IMR-90 (cell line): ENCODE measurements at regions not wholly inside any gene's neighbourhood (a gene's known extent, or its start where the extent isn't known, plus 50 kb on each side); places are given as distances from the start of the nearest gene placed in this dataset.

Source experiments
- ATAC-seq: fragments of 200-7000 bp; cut with Tn5 transposase; 2 replicates; pipeline ENCODE4 v1.9.1; 2020; ENCODE audit warnings: low read depth, mild to moderate bottlenecking, moderate library complexity
- BruUV-seq: library from RNA; stranded (reverse); fragments of 400-500 nt; replicated peaks from 2 replicates; lab custom pipeline; 2021; lab: Mats Ljungman, UMichigan
- CTCF ChIA-PET: fragments of 300-600 bp; formaldehyde crosslinking; extraction: SDS; loops from one replicate; lab custom pipeline; 2021; ENCODE audit warnings: antibody characterized with exemption; lab: Yijun Ruan, JAX
- POLR2A ChIA-PET: fragments of 300-600 bp; sonication (Branson Sonifier 250); formaldehyde crosslinking; loops from one replicate; lab custom pipeline; 2022; ENCODE audit warnings: antibody characterized with exemption; ENCODE audit not compliant: unreplicated experiment; lab: Charles Lee
- DNase-seq: peaks from one replicate; pipeline ENCODE4 v3.0.0; 2013
- H2AFZ ChIP-seq: replicated peaks from 2 replicates; pipeline ENCODE3; 2013; ENCODE audit warnings: low read length, mild to moderate bottlenecking; ENCODE audit not compliant: poor library complexity
- H2AK5ac ChIP-seq: 2 replicates; pipeline ENCODE4 v1.6.1; 2013; ENCODE audit warnings: low read depth, low read length, inconsistent platforms
- H2AK9ac ChIP-seq: replicated peaks from 2 replicates; pipeline ENCODE3; 2013; ENCODE audit warnings: mild to moderate bottlenecking, low read depth, low read length, moderate library complexity; ENCODE audit not compliant: poor library complexity
- H2BK120ac ChIP-seq: 2 replicates; pipeline ENCODE4 v1.6.1; 2013; ENCODE audit warnings: low read depth, low read length, inconsistent platforms
- H2BK15ac ChIP-seq: 3 replicates; pipeline ENCODE4 v1.6.1; 2013; ENCODE audit warnings: low read depth, low read length, inconsistent platforms
- H2BK20ac ChIP-seq: 2 replicates; pipeline ENCODE4 v1.6.1; 2013; ENCODE audit warnings: low read depth, mild to moderate bottlenecking, inconsistent platforms, low read length, moderate library complexity
- H2BK5ac ChIP-seq: 2 replicates; pipeline ENCODE4 v1.6.1; 2013; ENCODE audit warnings: mild to moderate bottlenecking, low read depth, low read length, inconsistent platforms; ENCODE audit not compliant: poor library complexity, severe bottlenecking
- H3K14ac ChIP-seq: replicated peaks from 2 replicates; pipeline ENCODE4 v1.6.1; 2013; ENCODE audit warnings: low read depth, low read length, inconsistent platforms
- H3K18ac ChIP-seq: 2 replicates; pipeline ENCODE4 v1.6.1; 2013; ENCODE audit warnings: low read depth, low read length, control low read depth
- H3K23ac ChIP-seq: 2 replicates; pipeline ENCODE4 v1.6.1; 2013; ENCODE audit warnings: low read depth, low read length, inconsistent platforms
- H3K27ac ChIP-seq: 2 replicates; pipeline ENCODE4 v1.5.1; 2013; ENCODE audit warnings: mild to moderate bottlenecking, control low read depth, low read length; ENCODE audit not compliant: insufficient read depth
- H3K27me3 ChIP-seq: 2 replicates; pipeline ENCODE4 v1.6.1; 2013; ENCODE audit warnings: low read length; ENCODE audit not compliant: control insufficient read depth, insufficient read depth
- H3K36me3 ChIP-seq: 2 replicates; pipeline ENCODE4 v1.6.1; 2013; ENCODE audit warnings: low read length, mixed read lengths; ENCODE audit not compliant: control insufficient read depth, insufficient read depth
- H3K4ac ChIP-seq: 2 replicates; pipeline ENCODE4 v1.6.1; 2013; ENCODE audit warnings: low read depth, low read length, inconsistent platforms
- H3K4me1 ChIP-seq: 2 replicates; pipeline ENCODE4 v1.6.1; 2013; ENCODE audit warnings: low read length, mixed read lengths; ENCODE audit not compliant: control insufficient read depth, insufficient read depth
- H3K4me2 ChIP-seq: 2 replicates; pipeline ENCODE4 v1.6.1; 2013; ENCODE audit warnings: low read depth, mild to moderate bottlenecking, control low read depth, low read length, moderate library complexity
- H3K4me3 ChIP-seq: 2 replicates; pipeline ENCODE4 v1.5.1; 2013; ENCODE audit warnings: low read depth, mild to moderate bottlenecking, control low read depth, low read length, moderate library complexity; ENCODE audit not compliant: insufficient read depth
- H3K56ac ChIP-seq: 2 replicates; pipeline ENCODE4 v1.6.1; 2013; ENCODE audit warnings: low read length, inconsistent platforms; ENCODE audit not compliant: insufficient read depth; ENCODE audit errors: extremely low read depth
- H3K79me1 ChIP-seq, 2 experiments: 2 replicates each; pipeline ENCODE4 v1.6.1; 2013; ENCODE audit warnings: low read length in 2 of 2, inconsistent platforms in 1 of 2, low read depth in 1 of 2
- H3K9ac ChIP-seq: 2 replicates; pipeline ENCODE4 v1.6.1; 2013; ENCODE audit warnings: low read depth, low read length, control low read depth
- H3K9me1 ChIP-seq: 2 replicates; pipeline ENCODE4 v1.6.1; 2013; ENCODE audit warnings: low read length, inconsistent platforms; ENCODE audit not compliant: insufficient read depth
- H3K9me3 ChIP-seq: 2 replicates; pipeline ENCODE4 v1.6.1; 2013; ENCODE audit warnings: low read length; ENCODE audit not compliant: control insufficient read depth, insufficient read depth
- H4K20me1 ChIP-seq: 2 replicates; pipeline ENCODE4 v1.6.1; 2013; ENCODE audit warnings: low read length, inconsistent platforms; ENCODE audit not compliant: insufficient read depth
- H4K5ac ChIP-seq: 2 replicates; pipeline ENCODE4 v1.6.1; 2013; ENCODE audit warnings: mild to moderate bottlenecking, low read depth, low read length, control low read depth
- H4K8ac ChIP-seq, 2 experiments: 2 replicates each; pipeline ENCODE4 v1.6.1; 2013; ENCODE audit warnings: low read depth in 2 of 2, low read length in 2 of 2, control low read depth in 1 of 2, inconsistent platforms in 1 of 2
- H4K91ac ChIP-seq: 2 replicates; pipeline ENCODE4 v1.6.1; 2013; ENCODE audit warnings: low read depth, low read length, inconsistent platforms; ENCODE audit not compliant: insufficient read depth
- BHLHE40 ChIP-seq: fragments of 150-350 bp; IDR thresholded peaks from 2 replicates; pipeline ENCODE4 v1.6.1; 2016; ENCODE audit warnings: mild to moderate bottlenecking, low read depth, low read length
- CEBPB ChIP-seq: IDR thresholded peaks from 2 replicates; pipeline ENCODE4 v1.6.1; 2012; ENCODE audit warnings: low read depth, low read length, improper control_type of control experiment
- CHD1 ChIP-seq: IDR thresholded peaks from 2 replicates; pipeline ENCODE4 v1.6.1; 2012; ENCODE audit warnings: low read depth, low read length, improper control_type of control experiment
- CTCF ChIP-seq: conservative IDR thresholded peaks from 2 replicates; pipeline ENCODE4 v1.5.1; 2012; ENCODE audit warnings: mild to moderate bottlenecking, low read depth, low read length, improper control_type of control experiment
- ELK1 ChIP-seq: fragments of 150-350 bp; IDR thresholded peaks from 2 replicates; pipeline ENCODE4 v1.6.1; 2016; ENCODE audit warnings: low read depth, mild to moderate bottlenecking, low read length, moderate library complexity, borderline replicate concordance
- FOS ChIP-seq: fragments of 150-350 bp; IDR thresholded peaks from 2 replicates; pipeline ENCODE4 v1.6.1; 2016; ENCODE audit warnings: low read depth, low read length
- MAFK ChIP-seq: IDR thresholded peaks from 2 replicates; pipeline ENCODE4 v1.6.1; 2012; ENCODE audit warnings: low read depth, low read length, improper control_type of control experiment
- MAZ ChIP-seq: IDR thresholded peaks from 2 replicates; pipeline ENCODE4 v1.6.1; 2012; ENCODE audit warnings: low read depth, mild to moderate bottlenecking, low read length, improper control_type of control experiment, moderate library complexity, borderline replicate concordance
- MXI1 ChIP-seq: IDR thresholded peaks from 2 replicates; pipeline ENCODE4 v1.6.1; 2012; ENCODE audit warnings: low read depth, mild to moderate bottlenecking, low read length, moderate library complexity, borderline replicate concordance
- NFE2L2 ChIP-seq: fragments of 150-350 bp; IDR thresholded peaks from 2 replicates; pipeline ENCODE4 v1.6.1; 2016; ENCODE audit warnings: low read depth, mild to moderate bottlenecking, low read length
- POLR2A ChIP-seq: IDR thresholded peaks from 2 replicates; pipeline ENCODE4 v1.6.1; 2012; ENCODE audit warnings: mild to moderate bottlenecking, low read depth, low read length
- RAD21 ChIP-seq: IDR thresholded peaks from 2 replicates; pipeline ENCODE4 v1.6.1; 2012; ENCODE audit warnings: low read length, improper control_type of control experiment
- RCOR1 ChIP-seq: IDR thresholded peaks from 2 replicates; pipeline ENCODE4 v1.6.1; 2012; ENCODE audit warnings: mild to moderate bottlenecking, low read length, improper control_type of control experiment; ENCODE audit not compliant: insufficient replicate concordance
- RFX5 ChIP-seq: IDR thresholded peaks from 2 replicates; pipeline ENCODE4 v1.8.0; 2012; ENCODE audit warnings: low read depth, mild to moderate bottlenecking, low read length, moderate library complexity
- SMC3 ChIP-seq: fragments of 150-350 bp; IDR thresholded peaks from 2 replicates; pipeline ENCODE4 v1.6.1; 2016; ENCODE audit warnings: low read depth, mild to moderate bottlenecking, antibody characterized with exemption, low read length, moderate library complexity
- WGBS, 2 experiments: methylation state at CpG; one replicate each; pipeline versions ENCODE4 v1.1.5 to v1.1.7; 2013; ENCODE audit warnings: missing lambda C conversion rate in 2 of 2; ENCODE audit not compliant: insufficient read length in 1 of 2; ENCODE audit errors: extremely low coverage in 2 of 2; 5-methylcytosine and 5-hydroxymethylcytosine counted together
- dilution Hi-C: fragments of 300-500 bp; cut with HindIII; formaldehyde crosslinking; loops from one replicate; pipeline ENCODE4 v1.14.3; 2018; ENCODE audit warnings: low sequenced_read_pairs; ENCODE audit not compliant: unreplicated experiment
- in situ Hi-C: fragments of 300-500 bp; cut with MboI; formaldehyde crosslinking; loops from 3 replicates; pipeline ENCODE4 v1.14.3; 2019; ENCODE audit warnings: low sequenced_read_pairs, inconsistent platforms, mixed read lengths
- intact Hi-C: fragments of 100-400 bp; cut with micrococcal nuclease; formaldehyde crosslinking; loops from 2 replicates; pipeline ENCODE4 v1.10.0; 2022
- TF ChIP-seq, protein P1 (sequence below): fragments of 150-350 bp; IDR thresholded peaks from 2 replicates; pipeline ENCODE4 v1.6.1; 2017; ENCODE audit warnings: mild to moderate bottlenecking, antibody characterized with exemption, low read length, low read depth

GRCh38 chr4:67344594-67345380 lies 200.5 kb downstream of the CENPC start:
- CTCF ChIA-PET, result no interaction called here

More at GRCh38 chr4:67344594-67345380, 200.5 kb downstream of the CENPC start:
- no peak overlapping the region for H3K4me3 ChIP-seq
- no peak overlapping the region for H3K18ac ChIP-seq
- no peak overlapping the region for H2BK15ac ChIP-seq
- no peaks in the 10 kb centered on the region for H3K36me3 ChIP-seq
- no peak overlapping the region for H2AFZ ChIP-seq
- no TSS peak for BruUV-seq
- H2BK5ac ChIP-seq, result no peak overlapping the region
- H3K56ac ChIP-seq, result no peak overlapping the region
- H3K79me1 ChIP-seq, result no peaks in the 10 kb centered on the region
- no peak overlapping the region for H2AK5ac ChIP-seq
- no peak for ATAC-seq
- H3K9ac ChIP-seq, result no peak overlapping the region
- H3K27me3 ChIP-seq, result no peaks in the 10 kb centered on the region
- dilution Hi-C loops (no loop called here), intact Hi-C loops (no loop called here), in situ Hi-C loops (no loop called here)
- WGBS, 2 experiments, result no CpG with 5 or more reads among the region's 4 CpGs
- H4K20me1 ChIP-seq, result no peaks in the 10 kb centered on the region
- no peak overlapping the region for H3K27ac ChIP-seq
- no peak overlapping the region for H4K8ac ChIP-seq
- no peak overlapping the region for H3K4ac ChIP-seq
- no peak overlapping the region for H2BK120ac ChIP-seq
- DNase-seq, result no peak
- no peak overlapping the region for H4K91ac ChIP-seq
- H3K9me3 ChIP-seq, result no peaks in the 10 kb centered on the region
- H2BK20ac ChIP-seq, result no peak overlapping the region
- H3K4me2 ChIP-seq, result no peak overlapping the region
- H3K4me1 ChIP-seq, result no peaks in the 10 kb centered on the region
- H3K9me1 ChIP-seq, result no peaks in the 10 kb centered on the region
- no peak overlapping the region for H3K14ac ChIP-seq
- no peak overlapping the region for H3K23ac ChIP-seq
- POLR2A ChIA-PET, result no interaction called here
- H2AK9ac ChIP-seq, result no peak overlapping the region
- no peak overlapping the region for H4K5ac ChIP-seq
- no peak for TF ChIP-seq RCOR1
- no peak for TF ChIP-seq BHLHE40
- TF ChIP-seq MAZ, result no peak
- no peak for TF ChIP-seq RAD21
- no peak for TF ChIP-seq NFE2L2
- no peak for TF ChIP-seq POLR2A
- no peak for TF ChIP-seq MXI1
- no peak for TF ChIP-seq CTCF
- no peak for TF ChIP-seq RFX5
- no peak for TF ChIP-seq ELK1
- TF ChIP-seq MAFK, result no peak
- TF ChIP-seq, protein P1, sequence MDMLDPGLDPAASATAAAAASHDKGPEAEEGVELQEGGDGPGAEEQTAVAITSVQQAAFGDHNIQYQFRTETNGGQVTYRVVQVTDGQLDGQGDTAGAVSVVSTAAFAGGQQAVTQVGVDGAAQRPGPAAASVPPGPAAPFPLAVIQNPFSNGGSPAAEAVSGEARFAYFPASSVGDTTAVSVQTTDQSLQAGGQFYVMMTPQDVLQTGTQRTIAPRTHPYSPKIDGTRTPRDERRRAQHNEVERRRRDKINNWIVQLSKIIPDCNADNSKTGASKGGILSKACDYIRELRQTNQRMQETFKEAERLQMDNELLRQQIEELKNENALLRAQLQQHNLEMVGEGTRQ, result no peak
- no peak for TF ChIP-seq CEBPB
- TF ChIP-seq CHD1, result no peak
- no peak for TF ChIP-seq SMC3
- TF ChIP-seq FOS, result no peak
